Daoy (cell line): ENCODE measurements at regions not wholly inside any gene's neighbourhood (a gene's known extent, or its start where the extent isn't known, plus 50 kb on each side); places are given as distances from the start of the nearest gene placed in this dataset.

ENCODE experiments used
- DNase-seq: peaks from one replicate; pipeline ENCODE4 v3.0.0-alpha.2; 2015; ENCODE audit warnings: low read depth

DNA sequence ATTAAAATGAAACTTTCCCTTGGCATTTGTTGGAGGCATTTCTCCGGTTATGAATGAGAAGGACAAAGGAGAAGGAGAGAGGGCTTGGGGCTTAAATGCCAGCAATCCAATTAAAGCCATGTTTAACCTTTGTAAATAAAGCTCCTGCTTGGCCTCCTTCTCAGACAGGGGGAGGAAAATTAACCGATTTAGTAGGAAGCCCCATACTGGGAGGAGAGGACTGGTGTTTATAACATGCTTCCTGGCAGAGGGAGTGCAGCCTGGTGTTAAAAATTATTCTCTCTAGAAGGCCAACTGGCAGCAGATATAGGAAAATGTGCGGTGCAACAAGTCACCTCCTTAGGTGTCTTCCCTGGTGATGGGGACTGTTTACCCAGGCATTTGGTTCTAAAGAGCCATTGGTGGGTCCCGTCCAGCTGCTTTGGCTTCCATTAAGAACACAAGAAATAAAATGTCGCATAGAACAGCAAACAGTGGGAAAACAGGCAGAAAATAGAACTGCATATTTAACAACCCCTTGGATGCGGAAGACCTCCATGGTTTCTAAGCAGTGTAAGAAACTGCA, 846.5 kb downstream of the TYW1 start:
- DNase-seq, result no peak

DNA sequence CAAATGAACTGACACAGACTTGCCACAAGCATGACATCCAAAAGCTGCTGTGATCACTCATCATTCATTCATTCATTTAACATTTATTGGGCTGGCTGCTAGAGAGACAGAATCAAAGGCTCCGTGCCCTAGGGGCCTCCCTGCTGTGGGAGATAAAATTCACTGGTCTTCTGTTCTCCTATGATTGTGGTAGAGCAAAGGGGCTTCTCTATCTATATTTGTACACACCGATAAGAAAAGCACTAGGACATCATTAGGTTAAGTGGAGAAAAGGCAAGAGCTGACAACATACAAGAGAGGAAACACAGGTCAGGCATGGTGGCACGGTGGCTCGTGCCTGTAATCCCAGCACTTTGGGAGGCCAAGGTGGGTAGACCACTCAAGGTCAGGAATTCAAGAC, 847.0 kb downstream of the TYW1 start:
- DNase-seq, result no peak

DNA sequence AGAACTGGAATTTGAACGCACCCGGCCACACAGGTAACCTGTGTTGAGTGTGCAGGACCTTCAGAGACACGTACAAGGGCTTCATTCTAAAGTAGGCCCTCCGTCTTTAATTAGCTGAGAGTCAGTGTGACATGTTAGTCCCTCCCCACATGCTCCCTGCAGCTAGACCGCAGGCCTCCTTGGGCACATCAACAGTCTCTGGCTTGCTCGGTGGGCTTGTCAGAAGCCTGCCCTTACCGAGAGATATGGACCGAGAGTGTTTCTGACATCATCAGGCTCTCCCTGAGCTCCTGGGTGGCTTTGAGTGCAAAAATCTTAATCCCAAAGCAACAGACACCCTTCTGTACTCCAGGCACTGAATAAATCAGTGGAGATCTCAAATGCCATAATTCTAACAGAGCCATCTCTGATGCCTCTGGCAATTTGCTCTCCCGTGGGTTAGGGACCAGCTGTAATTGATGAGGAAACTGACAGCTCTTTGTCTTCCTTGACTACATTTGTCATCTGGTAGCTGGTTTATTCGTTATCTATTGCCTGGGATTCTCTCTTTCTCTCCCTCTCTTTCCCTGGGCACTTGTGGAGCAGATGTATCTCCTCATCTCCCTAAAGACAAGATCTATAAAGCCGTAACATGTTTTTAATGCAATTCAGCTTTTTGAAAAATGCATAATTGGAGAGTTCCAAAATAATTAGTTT, 850.6 kb downstream of the TYW1 start:
- no peak for DNase-seq

- DNase-seq, result no peak
These were observed 857.9 kb downstream of the TYW1 start for GRCh38 chr7:67854221-67855178.

GRCh38 chr7:67855322-67855721, 858.7 kb downstream of the TYW1 start:
- no peak for DNase-seq

DNA sequence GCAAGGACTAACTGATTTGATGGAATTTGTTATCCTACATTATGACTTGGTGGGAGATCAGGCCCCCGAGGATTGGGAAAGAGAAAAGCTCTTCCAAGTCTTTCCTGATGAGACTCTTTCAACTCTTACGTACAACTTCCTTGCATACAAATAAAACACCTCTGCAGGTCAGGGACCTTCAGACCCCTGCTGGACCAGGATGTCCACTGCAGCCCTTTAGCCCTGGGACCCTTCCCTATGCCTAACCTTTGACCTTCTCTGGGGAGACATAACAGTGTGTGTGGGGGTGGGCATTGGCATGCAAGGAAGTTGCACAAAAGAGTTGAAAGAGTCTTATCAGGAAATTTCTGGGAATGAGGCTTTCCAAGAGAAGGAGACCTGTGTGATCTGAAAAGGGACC, 859.4 kb downstream of the TYW1 start:
- DNase-seq, result no peak

DNA sequence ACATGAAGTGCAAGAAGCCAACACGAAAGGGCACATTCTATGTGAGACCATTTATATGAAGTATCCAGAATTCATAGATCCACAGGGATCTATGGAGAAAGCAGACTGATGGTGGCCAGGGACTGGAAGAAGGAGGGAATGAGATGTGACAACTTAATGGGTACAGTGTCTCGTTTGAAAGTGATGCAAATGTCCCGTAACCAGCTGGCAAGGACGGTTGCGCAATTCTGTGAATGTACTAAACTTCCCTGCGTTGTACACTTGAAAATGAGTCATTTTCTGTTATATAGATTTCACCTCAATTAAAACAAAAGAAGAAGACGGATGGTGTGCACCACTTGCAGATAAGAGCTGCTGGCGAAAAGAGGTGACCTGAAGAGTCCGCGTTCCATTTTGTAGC, 861.1 kb downstream of the TYW1 start:
- DNase-seq, result no peak

DNA sequence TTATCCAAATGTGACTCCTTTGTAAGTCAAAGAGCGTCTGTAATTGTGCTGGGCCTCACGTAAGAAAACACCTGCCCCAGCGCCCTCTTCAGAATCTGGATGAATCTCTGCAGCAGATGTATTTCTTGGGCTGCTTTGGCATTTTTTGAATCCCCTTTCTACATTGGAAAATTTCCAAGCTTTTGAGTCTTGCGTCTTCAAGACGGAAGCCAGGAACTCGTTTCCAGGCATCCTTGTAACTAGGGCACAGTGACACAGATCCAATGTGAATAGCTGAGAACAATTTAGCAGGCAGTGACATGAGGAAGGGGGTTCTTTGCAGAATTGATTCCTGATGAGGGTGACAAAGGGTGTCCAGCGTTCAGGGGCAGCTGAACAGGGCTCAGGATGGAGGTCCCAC, 862.3 kb downstream of the TYW1 start:
- no peak for DNase-seq

- no peak for DNase-seq
These were observed 867.3 kb downstream of the TYW1 start for GRCh38 chr7:67863911-67864310.

DNA sequence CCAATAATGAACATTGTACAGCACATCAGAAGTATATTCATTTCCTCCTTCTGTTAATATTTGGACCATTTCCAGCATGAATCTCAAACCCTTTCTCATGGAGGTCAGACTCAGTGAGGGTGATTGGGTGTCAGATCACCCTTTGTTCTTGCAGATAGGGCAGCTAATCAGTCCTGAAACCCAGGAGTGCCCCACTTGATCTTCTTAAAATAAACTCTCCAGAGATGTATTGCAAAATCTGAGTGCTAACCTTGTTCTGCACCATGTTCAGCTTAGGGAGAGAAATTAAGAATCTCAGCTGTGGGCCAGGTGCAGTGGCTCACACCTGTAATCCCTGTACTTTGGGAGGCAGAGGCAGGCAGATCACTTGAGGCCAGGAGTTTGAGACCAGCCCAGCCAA, 869.4 kb downstream of the TYW1 start:
- no peak for DNase-seq

- DNase-seq, result no peak
These were observed 870.2 kb downstream of the TYW1 start for GRCh38 chr7:67866812-67867211.

DNA sequence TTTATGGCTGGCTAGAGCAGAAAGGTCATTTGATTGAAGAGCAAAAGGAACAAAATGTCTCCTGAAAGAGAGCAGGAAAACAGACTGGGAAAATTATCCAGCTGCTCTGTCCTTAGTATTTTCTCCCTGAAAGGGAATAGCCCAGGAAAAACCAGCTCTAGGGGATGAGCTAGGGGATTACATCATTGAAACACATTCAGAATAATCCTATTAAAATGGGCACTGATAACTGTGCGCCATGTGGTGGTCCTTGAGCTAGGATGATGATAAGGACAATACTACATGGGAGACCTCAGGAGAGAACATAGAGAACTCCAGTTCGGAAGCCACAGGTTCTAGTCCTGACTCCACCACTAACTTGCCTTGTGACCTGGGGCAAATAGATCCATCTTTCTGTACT, 873.8 kb downstream of the TYW1 start:
- DNase-seq, result no peak

DNA sequence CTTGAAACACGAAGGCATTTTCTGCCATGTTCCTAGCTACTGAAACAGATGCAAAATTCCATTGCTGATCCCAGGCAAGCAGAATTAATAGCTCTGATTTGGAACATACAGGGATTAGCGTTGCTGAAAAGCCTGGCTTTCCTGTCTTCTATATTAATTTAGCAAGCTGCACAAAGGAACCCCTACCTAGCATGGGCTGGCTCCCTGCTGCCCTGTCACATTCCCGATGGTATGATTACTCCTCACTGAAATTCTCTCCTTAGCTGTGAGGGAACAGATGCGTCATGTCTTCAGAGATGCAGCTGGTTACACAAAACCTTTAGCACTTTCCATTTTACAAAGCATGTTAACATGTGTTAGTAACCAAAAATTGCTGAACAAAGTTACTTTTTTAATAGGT, 878.9 kb downstream of the TYW1 start:
- DNase-seq, result no peak

DNA sequence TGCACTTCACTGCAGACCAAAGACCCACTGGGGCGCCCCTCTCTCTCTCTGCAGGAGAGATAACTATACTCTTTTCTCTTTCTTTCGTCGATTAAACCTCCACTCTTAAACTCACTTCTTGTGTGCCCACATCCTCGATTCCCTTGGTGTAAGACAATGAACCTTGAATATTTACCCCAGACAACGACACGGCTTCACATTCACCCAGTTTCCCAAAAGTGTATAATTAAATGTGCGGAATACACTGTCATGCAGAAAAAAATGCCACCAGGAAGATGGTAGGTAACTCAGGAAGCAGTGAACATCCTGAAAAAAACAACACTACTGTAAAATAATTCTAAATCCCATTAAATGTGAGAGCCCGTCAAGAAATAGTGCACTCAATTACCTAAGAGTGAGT, 882.2 kb downstream of the TYW1 start:
- DNase-seq, result no peak

- DNase-seq, result no peak
These were observed 886.2 kb downstream of the TYW1 start for GRCh38 chr7:67882843-67883242.

DNA sequence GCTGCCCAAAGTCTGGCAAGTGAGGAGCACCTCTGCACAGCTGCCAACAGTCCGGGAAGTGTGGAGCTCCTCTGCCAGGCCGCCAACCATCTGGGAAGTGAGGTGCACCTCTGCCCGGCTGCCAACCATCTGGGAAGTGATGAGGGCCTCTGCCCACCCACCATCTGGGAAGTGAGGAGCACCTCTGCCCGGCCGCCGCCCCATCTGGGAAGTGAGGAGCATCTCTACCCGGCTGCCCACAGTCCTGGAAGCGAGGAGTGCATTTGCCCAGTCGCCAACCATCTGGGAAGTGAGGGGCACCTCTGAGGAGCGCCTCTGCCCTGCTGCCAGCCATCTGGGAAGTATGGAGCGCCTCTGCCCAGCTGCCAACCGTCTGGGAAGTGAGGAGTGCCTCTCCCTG, 893.7 kb downstream of the TYW1 start:
- no peak for DNase-seq

DNA sequence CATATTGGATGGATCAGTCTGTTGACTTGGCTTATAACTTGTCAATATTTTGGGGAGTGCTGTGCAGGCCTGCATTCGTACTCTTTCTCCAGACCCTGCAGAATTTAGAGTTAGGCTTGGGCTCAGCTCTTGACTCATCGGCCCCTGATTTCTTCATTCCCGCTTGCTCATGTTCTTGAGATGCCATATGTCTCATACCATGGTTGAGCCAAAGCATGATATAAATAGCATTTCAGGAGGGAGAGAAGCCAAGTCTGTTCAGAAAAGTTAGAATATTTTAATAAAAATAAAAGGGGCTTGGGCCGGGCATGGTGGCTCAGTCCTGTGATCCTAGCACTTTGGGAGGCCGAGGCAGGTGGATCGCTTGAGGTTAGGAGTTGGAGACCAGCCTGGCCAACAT, 898.1 kb downstream of the TYW1 start:
- no peak for DNase-seq

- no peak for DNase-seq
These were observed 900.1 kb downstream of the TYW1 start for GRCh38 chr7:67896721-67897120.

- DNase-seq, result no peak
These were observed 903.8 kb downstream of the TYW1 start for GRCh38 chr7:67900456-67900855.

DNA sequence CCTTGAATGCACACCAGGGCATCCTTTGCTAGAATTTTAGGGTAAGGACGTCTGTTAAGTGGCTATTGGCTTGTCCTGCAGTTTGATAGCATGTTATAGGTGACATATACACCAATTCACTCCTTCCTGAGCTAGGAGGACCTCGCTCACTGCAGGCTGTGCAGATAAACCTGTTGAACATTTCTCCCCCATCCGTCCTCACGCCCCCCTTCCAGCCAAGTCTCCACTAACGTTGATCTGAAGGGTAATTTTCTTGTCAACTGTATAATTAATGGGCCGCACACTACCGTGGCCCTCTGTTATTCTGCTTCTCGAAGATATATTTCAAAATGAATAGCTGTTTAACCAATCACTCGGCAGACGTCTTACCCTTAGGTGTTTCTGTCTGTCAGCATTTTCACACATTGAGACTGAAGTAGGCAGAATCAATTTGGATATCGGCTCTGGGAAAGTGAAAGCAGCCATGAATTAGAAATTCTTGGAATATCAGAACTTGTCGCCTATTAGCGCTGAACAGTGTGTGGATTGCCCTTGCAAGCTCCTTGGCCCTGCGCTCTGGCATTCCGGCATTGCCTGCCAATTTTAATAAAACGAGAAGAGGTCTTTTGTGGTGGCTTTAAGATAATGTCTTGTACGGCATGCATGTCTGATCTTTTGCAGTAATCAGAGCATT, 905.3 kb downstream of the TYW1 start:
- no peak for DNase-seq

DNA sequence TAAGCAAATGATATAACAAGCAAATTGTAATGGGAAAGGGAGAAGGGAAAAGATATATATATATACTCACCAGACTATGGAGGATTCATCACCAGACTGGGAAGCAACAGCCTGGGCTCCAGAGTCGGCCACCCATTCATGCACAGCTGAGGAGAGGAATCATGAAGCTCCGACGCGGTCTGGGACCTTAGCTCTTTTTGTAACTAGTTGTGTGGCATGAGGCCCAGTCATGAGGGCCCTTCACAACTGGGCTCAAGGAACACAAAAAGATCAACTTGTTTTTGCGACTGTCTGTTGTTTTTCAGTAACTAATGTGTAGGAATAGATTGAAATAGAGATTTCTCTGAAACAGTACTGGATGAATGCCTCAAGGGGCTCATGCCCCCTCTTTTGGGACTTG, 911.2 kb downstream of the TYW1 start:
- DNase-seq, result no peak

DNA sequence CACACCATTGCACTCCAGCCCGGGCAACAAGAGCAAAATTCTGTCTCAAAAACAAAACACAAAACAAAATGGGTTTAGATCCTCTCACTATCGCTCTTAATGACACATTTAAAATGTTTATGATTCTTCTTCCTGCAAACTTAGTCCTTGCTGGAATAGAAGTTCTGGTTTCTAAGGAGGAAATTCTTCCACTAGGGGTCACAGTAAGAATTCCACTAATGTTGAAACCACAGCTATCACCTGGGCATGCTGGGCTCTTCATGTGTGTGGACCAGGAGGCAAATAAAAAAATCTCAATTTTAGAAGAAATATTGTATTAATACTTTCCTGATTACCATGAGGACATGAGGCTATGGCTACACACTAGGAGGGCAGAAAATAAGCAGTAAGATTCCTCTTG, 915.8 kb downstream of the TYW1 start:
- DNase-seq, result no peak
